Suprapubic skin (tissue), 4 donors: ENCODE measurements at regions not wholly inside any gene's neighbourhood (a gene's known extent, or its start where the extent isn't known, plus 50 kb on each side); places are given as distances from the start of the nearest gene placed in this dataset.

Experiments used
- DNase-seq, 2 donors: peaks; one replicate each; pipeline ENCODE4 v3.0.0-alpha.2; 2019; ENCODE audit warnings: low spot score in 2 of 2
- H3K27ac ChIP-seq: fragments of 200-600 bp; sonication (generic); one replicate; pipeline ENCODE4 v1.5.1; 2019
- H3K27me3 ChIP-seq: fragments of 200-600 bp; sonication (generic); one replicate; pipeline ENCODE4 v1.5.1; 2019
- H3K36me3 ChIP-seq: fragments of 200-600 bp; sonication (generic); one replicate; pipeline ENCODE4 v1.5.1; 2019
- H3K4me1 ChIP-seq: fragments of 200-600 bp; sonication (generic); one replicate; pipeline ENCODE4 v1.5.1; 2019
- H3K4me3 ChIP-seq: fragments of 200-600 bp; sonication (generic); one replicate; pipeline ENCODE4 v1.5.1; 2019; ENCODE audit warnings: mild to moderate bottlenecking
- H3K9me3 ChIP-seq: fragments of 200-600 bp; sonication (generic); one replicate; pipeline ENCODE4 v1.5.1; 2019
- EP300 ChIP-seq: sonication (generic); formaldehyde crosslinking; IDR thresholded peaks from one replicate; pipeline ENCODE4 v1.6.1; 2017; ENCODE audit warnings: antibody characterized with exemption
- POLR2A ChIP-seq, 2 donors: fragments of 450-650 bp; IDR thresholded peaks; one replicate each; pipeline ENCODE4 v1.6.1; 2017; ENCODE audit warnings: antibody characterized with exemption in 2 of 2, mild to moderate bottlenecking in 2 of 2, moderate library complexity in 2 of 2
- POLR2AphosphoS5 ChIP-seq, 3 donors: sonication (generic); formaldehyde crosslinking; IDR thresholded peaks; one replicate each; pipeline ENCODE4 v1.6.1; 2017; ENCODE audit warnings: antibody characterized with exemption in 3 of 3
- WGBS: methylation state at CpG from one replicate; pipeline ENCODE4 v1.1.5; 2018; 5-methylcytosine and 5-hydroxymethylcytosine counted together
- TF ChIP-seq, protein P1 (sequence below), 2 donors: fragments of 200-600 bp in 1 of 2; fragments of 450-650 bp in 1 of 2; sonication (generic) in 1 of 2; IDR thresholded peaks; one replicate each; pipeline ENCODE4 v1.5.1; 2016 to 2019; ENCODE audit warnings: antibody characterized with exemption in 2 of 2, mild to moderate bottlenecking in 1 of 2, moderate library complexity in 1 of 2

DNA sequence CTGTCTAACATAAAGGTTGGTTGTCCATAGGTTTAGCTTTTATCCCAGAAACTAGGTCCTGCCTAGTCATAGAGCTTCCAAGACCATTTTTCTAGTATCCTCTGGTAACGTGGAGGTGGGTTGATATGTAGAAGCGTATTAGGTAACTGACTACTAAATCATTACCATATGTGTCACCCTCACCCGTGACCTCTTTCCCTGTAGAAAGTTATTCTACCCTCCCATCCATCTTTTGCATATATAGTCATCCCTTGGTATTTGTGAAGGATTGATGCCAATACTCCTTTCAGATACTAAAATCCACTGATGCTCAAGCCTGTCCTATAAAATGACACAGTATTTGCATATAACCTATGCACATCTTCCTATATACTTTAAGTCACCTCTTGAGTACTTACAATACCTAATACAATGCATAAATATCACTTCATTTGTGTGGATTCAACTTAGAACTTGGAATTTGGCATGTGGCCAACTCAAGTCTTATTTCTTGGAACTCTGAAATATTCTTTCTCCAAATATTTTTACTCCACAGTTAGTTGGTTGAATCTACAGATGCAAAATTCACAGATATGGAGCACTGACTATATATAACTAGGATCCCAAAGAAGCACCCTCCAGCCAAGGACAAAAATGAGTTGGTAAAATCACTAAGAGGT is 497.0 kb upstream of the TENM4 start:
- no peaks in the 10 kb centered on the region for H3K36me3 ChIP-seq
- no peaks in the 10 kb centered on the region for H3K27me3 ChIP-seq
- H3K4me3 ChIP-seq, result no peak overlapping the region
- no peak for DNase-seq
- WGBS, result 80% methylated on average over 3 of the region's 3 CpGs
- TF ChIP-seq POLR2A (IDR thresholded peaks at IDR 0.05), result no peak
- TF ChIP-seq, protein P1, sequence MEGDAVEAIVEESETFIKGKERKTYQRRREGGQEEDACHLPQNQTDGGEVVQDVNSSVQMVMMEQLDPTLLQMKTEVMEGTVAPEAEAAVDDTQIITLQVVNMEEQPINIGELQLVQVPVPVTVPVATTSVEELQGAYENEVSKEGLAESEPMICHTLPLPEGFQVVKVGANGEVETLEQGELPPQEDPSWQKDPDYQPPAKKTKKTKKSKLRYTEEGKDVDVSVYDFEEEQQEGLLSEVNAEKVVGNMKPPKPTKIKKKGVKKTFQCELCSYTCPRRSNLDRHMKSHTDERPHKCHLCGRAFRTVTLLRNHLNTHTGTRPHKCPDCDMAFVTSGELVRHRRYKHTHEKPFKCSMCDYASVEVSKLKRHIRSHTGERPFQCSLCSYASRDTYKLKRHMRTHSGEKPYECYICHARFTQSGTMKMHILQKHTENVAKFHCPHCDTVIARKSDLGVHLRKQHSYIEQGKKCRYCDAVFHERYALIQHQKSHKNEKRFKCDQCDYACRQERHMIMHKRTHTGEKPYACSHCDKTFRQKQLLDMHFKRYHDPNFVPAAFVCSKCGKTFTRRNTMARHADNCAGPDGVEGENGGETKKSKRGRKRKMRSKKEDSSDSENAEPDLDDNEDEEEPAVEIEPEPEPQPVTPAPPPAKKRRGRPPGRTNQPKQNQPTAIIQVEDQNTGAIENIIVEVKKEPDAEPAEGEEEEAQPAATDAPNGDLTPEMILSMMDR (IDR thresholded peaks at IDR 0.05), result no peak
- TF ChIP-seq POLR2AphosphoS5 (IDR thresholded peaks at IDR 0.05), result no peak
- no peak for TF ChIP-seq EP300
- H3K27ac ChIP-seq, result no peak overlapping the region
- no peaks in the 10 kb centered on the region for H3K4me1 ChIP-seq
- H3K9me3 ChIP-seq, result no peaks in the 10 kb centered on the region

DNA sequence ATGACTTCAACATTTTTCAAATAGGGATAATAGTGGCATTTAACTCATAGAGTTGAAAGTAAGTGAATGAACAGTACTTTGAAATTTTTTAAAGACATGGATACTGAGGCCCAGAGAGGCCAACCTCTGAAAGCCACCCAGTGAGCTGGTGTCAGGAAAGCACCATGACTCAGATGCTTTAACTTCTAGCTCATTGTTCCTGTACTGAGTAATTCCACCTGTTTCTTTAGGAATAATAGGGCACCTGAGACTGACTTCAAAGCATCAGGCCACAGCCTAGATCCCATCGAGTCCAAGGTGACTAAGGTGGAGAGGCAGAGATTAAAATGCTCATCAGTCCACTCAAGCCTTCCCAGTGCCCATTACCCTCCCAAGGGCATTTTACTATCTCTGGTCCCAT is 491.8 kb upstream of the TENM4 start:
- Histone ChIP-seq H3K9me3 (no peaks in the 10 kb centered on the region), H3K27me3 (no peaks in the 10 kb centered on the region), H3K27ac (no peak overlapping the region), H3K4me3 (no peak overlapping the region), H3K4me1 (no peaks in the 10 kb centered on the region), H3K36me3 (no peaks in the 10 kb centered on the region)
- WGBS, result 92% methylated on average over 1 of the region's 1 CpG
- no peak for DNase-seq
- TF ChIP-seq POLR2AphosphoS5 (IDR thresholded peaks at IDR 0.05) (no peak), EP300 (no peak), POLR2A (IDR thresholded peaks at IDR 0.05) (no peak)
- TF ChIP-seq, protein P1 (IDR thresholded peaks at IDR 0.05), result no peak

DNA sequence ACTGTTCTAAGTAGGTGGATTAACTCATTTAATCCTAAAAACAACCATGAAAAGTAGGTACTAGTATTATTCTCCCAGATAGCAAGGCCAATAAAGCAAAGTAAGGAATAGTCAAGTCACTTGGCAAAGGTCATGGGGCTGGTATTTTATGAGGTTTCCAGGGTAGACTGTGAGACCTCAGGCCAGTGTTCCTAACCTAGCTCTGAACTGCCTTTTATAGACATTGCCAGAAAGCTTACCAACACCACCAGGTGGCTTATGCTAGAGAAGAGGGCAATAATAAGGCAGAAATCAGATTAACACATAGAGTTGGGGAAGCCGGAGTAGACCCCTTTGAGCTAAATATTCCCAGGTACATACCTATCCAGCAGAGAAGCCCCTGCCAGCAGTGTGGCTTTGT is 490.9 kb upstream of the TENM4 start:
- 100% methylated on average over 1 of the region's 1 CpG for WGBS

DNA sequence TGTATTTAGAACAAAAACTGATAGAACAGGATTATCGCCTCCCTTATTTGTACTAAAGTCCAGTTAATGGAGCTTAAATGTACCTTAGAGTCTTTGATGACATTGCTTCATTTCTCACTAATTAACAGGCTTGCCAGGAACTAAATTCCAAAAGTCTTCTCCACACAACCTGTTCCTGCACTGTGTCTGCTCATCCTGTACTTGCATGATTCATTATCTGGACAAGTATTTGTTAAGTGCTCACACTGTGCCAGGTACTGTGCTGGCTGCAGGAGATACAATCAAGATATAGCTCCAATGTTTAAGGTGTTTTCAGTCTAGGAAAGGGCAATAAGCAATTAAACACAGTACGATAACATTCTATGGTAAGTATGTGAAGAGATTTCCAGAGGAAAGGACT is 485.9 kb upstream of the TENM4 start:
- Histone ChIP-seq H3K27me3 (no peaks in the 10 kb centered on the region), H3K9me3 (no peaks in the 10 kb centered on the region), H3K27ac (no peak overlapping the region), H3K4me1 (no peaks in the 10 kb centered on the region), H3K4me3 (no peak overlapping the region), H3K36me3 (no peaks in the 10 kb centered on the region)
- 88% methylated on average over 2 of the region's 2 CpGs for WGBS
- TF ChIP-seq POLR2A (IDR thresholded peaks at IDR 0.05) (no peak), POLR2AphosphoS5 (IDR thresholded peaks at IDR 0.05) (no peak), EP300 (no peak)
- TF ChIP-seq, protein P1 (IDR thresholded peaks at IDR 0.05), result no peak
- DNase-seq, result no peak

More for the DNA sequence above, 490.9 kb upstream of the TENM4 start:
- H3K27ac ChIP-seq, result no peak overlapping the region
- H3K36me3 ChIP-seq, result no peaks in the 10 kb centered on the region
- TF ChIP-seq EP300, result no peak
- TF ChIP-seq POLR2A (IDR thresholded peaks at IDR 0.05), result no peak
- no peak for TF ChIP-seq POLR2AphosphoS5 (IDR thresholded peaks at IDR 0.05)
- TF ChIP-seq, protein P1 (IDR thresholded peaks at IDR 0.05), result no peak
- H3K4me3 ChIP-seq, result no peak overlapping the region
- H3K4me1 ChIP-seq, result no peaks in the 10 kb centered on the region
- H3K9me3 ChIP-seq, result no peaks in the 10 kb centered on the region
- no peak for DNase-seq
- no peaks in the 10 kb centered on the region for H3K27me3 ChIP-seq

DNA sequence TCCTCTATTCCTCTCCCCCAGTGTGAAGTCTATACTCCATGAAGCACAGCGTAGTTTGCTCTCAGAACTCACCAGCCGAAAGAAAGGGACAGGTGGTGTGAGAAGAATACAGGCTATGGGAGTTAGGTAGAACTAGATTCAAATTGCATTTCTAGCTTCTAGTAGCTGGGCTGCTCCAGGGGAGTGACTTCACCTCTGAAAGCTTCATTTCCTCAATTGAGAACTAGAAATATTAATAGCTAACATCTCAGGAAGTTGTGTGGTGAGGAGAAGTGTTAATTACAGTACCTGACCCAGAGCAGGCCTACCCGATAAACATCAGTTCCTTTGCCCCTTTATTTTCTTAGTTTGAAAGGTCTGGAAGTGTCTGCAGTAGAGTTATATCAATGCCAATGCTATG is 484.7 kb upstream of the TENM4 start:
- 91% methylated on average over 3 of the region's 3 CpGs for WGBS
- H3K4me1 ChIP-seq, result no peaks in the 10 kb centered on the region
- no peaks in the 10 kb centered on the region for H3K27me3 ChIP-seq
- TF ChIP-seq EP300 (no peak), POLR2AphosphoS5 (IDR thresholded peaks at IDR 0.05) (no peak), POLR2A (IDR thresholded peaks at IDR 0.05) (no peak)
- TF ChIP-seq, protein P1 (IDR thresholded peaks at IDR 0.05), result no peak
- no peak overlapping the region for H3K4me3 ChIP-seq
- no peaks in the 10 kb centered on the region for H3K36me3 ChIP-seq
- no peak for DNase-seq
- H3K9me3 ChIP-seq, result no peaks in the 10 kb centered on the region
- H3K27ac ChIP-seq, result no peak overlapping the region
